SH-SY5Y (cell line): ENCODE measurements at regions not wholly inside any gene's neighbourhood (a gene's known extent, or its start where the extent isn't known, plus 50 kb on each side); places are given as distances from the start of the nearest gene placed in this dataset.

Experiments
- GATA2 ChIP-seq: IDR thresholded peaks from 2 replicates; pipeline ENCODE4 v1.6.1; 2011; ENCODE audit warnings: mild to moderate bottlenecking, low read depth, low read length
- GATA3 ChIP-seq: IDR thresholded peaks from 2 replicates; pipeline ENCODE4 v1.6.1; 2011; ENCODE audit warnings: low read depth, mild to moderate bottlenecking, low read length, moderate library complexity

DNA sequence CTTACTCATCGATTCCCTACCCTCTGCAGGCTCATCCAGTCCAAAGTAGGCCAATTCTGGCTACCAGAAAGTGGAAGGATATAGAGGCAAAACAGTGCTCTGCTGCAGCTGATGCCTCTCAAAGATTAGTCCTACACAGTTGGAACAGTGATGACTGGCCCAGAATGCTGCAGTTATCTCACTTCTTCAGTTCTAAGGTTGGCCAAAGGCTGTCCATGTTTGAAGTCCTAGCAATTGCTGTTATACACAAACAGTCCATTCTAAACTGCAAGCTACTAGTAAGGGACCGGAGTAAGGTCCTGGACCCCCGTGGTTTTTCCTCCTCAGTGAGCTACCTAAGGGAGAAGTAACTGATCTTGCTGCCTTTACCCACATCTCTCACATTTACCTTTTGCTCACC, 129.1 kb upstream of the NRIP1 start:
- TF ChIP-seq GATA3 (no peak), GATA2 (no peak)
